Panc1 (cell line): ENCODE measurements at regions not wholly inside any gene's neighbourhood (a gene's known extent, or its start where the extent isn't known, plus 50 kb on each side); places are given as distances from the start of the nearest gene placed in this dataset.

ENCODE experiments used
- ATAC-seq: fragments of 200-7000 bp; cut with Tn5 transposase; 2 replicates; pipeline ENCODE4 v1.9.1; 2020; ENCODE audit warnings: mild to moderate bottlenecking, moderate library complexity
- BruUV-seq: library from RNA; stranded (reverse); fragments of 400-500 nt; replicated peaks from 2 replicates; lab custom pipeline; 2021; lab: Mats Ljungman, UMichigan
- CTCF ChIA-PET: fragments of 300-600 bp; sonication (Branson Sonifier 250); formaldehyde crosslinking; loops from one replicate; lab custom pipeline; 2022; ENCODE audit warnings: antibody characterized with exemption; lab: Charles Lee
- POLR2A ChIA-PET: fragments of 300-600 bp; sonication (Branson Sonifier 250); formaldehyde crosslinking; loops from one replicate; lab custom pipeline; 2022; ENCODE audit warnings: antibody characterized with exemption; lab: Charles Lee
- DNase-seq: peaks from one replicate; pipeline ENCODE4 v3.0.0-alpha.2; 2010; ENCODE audit warnings: low read depth, low spot score
- H3K27ac ChIP-seq: 2 replicates; pipeline ENCODE4 v1.5.1; 2011; ENCODE audit warnings: mild to moderate bottlenecking, low read length, inconsistent platforms
- H3K27me3 ChIP-seq: fragments of 200-500 bp; sonication (Bioruptor generic); 2 replicates; pipeline ENCODE4 v1.6.0; 2014; ENCODE audit warnings: low read length, inconsistent platforms; ENCODE audit not compliant: control insufficient read depth, insufficient read depth
- H3K36me3 ChIP-seq: fragments of 200-500 bp; sonication (Bioruptor generic); 2 replicates; pipeline ENCODE4 v1.5.1; 2014; ENCODE audit warnings: inconsistent platforms, mild to moderate bottlenecking, low read length, moderate library complexity; ENCODE audit not compliant: control insufficient read depth, insufficient read depth
- H3K4me1 ChIP-seq: 2 replicates; pipeline ENCODE4 v1.5.1; 2011; ENCODE audit warnings: inconsistent platforms, mild to moderate bottlenecking, low read length, moderate library complexity; ENCODE audit not compliant: control insufficient read depth, insufficient read depth
- H3K4me3 ChIP-seq, 2 experiments: 2 replicates each; pipeline ENCODE4 v1.5.1; 2011 to 2012; ENCODE audit warnings: low read depth in 2 of 2, low read length in 2 of 2, mild to moderate bottlenecking in 2 of 2, inconsistent platforms in 1 of 2, moderate library complexity in 1 of 2
- H3K9me3 ChIP-seq: fragments of 200-500 bp; sonication (Bioruptor generic); 2 replicates; pipeline ENCODE4 v1.5.1; 2014; ENCODE audit warnings: low read depth, mild to moderate bottlenecking, inconsistent platforms, low read length, moderate library complexity; ENCODE audit not compliant: control insufficient read depth, insufficient read depth
- CTCF ChIP-seq: fragments of 450-650 bp; IDR thresholded peaks from 2 replicates; pipeline ENCODE4 v1.5.1; 2017; ENCODE audit warnings: mild to moderate bottlenecking
- POLR2AphosphoS5 ChIP-seq: IDR thresholded peaks from 2 replicates; pipeline ENCODE4 v1.6.1; 2012; ENCODE audit warnings: mild to moderate bottlenecking, low read depth, low read length, moderate library complexity
- SIN3A ChIP-seq: IDR thresholded peaks from 2 replicates; pipeline ENCODE4 v1.6.1; 2012; ENCODE audit warnings: low read depth, mild to moderate bottlenecking, low read length, moderate library complexity, borderline replicate concordance; ENCODE audit not compliant: insufficient read depth
- TCF7L2 ChIP-seq: IDR thresholded peaks from 2 replicates; pipeline ENCODE4 v1.6.1; 2011; ENCODE audit warnings: mild to moderate bottlenecking, low read depth, low read length, inconsistent platforms
- in situ Hi-C: cut with HindIII; loops from 2 replicates; pipeline ENCODE4 v1.10.0; 2016; ENCODE audit warnings: low sequenced_read_pairs, low pct_unique_long_range_greater_than_20kb
- intact Hi-C: fragments of 100-400 bp; cut with micrococcal nuclease; formaldehyde crosslinking; loops from one replicate; pipeline ENCODE4 v1.10.0; 2022; ENCODE audit not compliant: unreplicated experiment
- TF ChIP-seq, protein P1 (sequence below), 2 experiments: IDR thresholded peaks; 2 replicates each; pipeline ENCODE4 v1.6.1; 2011 to 2012; ENCODE audit warnings: low read depth in 2 of 2, control low read depth in 1 of 2, low read length in 1 of 2, mild to moderate bottlenecking in 1 of 2, moderate library complexity in 1 of 2; ENCODE audit not compliant: insufficient read depth in 1 of 2

GRCh38 chr5:53418409-53418808, 62.0 kb upstream of the FST start:
- no peaks in the 10 kb centered on the region for H3K36me3 ChIP-seq
- no TSS peak for BruUV-seq
- no peaks in the 10 kb centered on the region for H3K9me3 ChIP-seq
- CTCF ChIA-PET, result no interaction called here
- DNase-seq (no peak), ATAC-seq (no peak)
- TF ChIP-seq TCF7L2 (no peak), POLR2AphosphoS5 (no peak), CTCF (no peak), SIN3A (no peak)
- TF ChIP-seq, protein P1, sequence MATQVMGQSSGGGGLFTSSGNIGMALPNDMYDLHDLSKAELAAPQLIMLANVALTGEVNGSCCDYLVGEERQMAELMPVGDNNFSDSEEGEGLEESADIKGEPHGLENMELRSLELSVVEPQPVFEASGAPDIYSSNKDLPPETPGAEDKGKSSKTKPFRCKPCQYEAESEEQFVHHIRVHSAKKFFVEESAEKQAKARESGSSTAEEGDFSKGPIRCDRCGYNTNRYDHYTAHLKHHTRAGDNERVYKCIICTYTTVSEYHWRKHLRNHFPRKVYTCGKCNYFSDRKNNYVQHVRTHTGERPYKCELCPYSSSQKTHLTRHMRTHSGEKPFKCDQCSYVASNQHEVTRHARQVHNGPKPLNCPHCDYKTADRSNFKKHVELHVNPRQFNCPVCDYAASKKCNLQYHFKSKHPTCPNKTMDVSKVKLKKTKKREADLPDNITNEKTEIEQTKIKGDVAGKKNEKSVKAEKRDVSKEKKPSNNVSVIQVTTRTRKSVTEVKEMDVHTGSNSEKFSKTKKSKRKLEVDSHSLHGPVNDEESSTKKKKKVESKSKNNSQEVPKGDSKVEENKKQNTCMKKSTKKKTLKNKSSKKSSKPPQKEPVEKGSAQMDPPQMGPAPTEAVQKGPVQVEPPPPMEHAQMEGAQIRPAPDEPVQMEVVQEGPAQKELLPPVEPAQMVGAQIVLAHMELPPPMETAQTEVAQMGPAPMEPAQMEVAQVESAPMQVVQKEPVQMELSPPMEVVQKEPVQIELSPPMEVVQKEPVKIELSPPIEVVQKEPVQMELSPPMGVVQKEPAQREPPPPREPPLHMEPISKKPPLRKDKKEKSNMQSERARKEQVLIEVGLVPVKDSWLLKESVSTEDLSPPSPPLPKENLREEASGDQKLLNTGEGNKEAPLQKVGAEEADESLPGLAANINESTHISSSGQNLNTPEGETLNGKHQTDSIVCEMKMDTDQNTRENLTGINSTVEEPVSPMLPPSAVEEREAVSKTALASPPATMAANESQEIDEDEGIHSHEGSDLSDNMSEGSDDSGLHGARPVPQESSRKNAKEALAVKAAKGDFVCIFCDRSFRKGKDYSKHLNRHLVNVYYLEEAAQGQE (IDR thresholded peaks at IDR 0.05; ENCODE audit: insufficient read depth in 1 of 2, low read depth in 2 of 2, low read length in 1 of 2), result no peak
- intact Hi-C loops, result no loop called here
- no peak overlapping the region for H3K27ac ChIP-seq
- no peak overlapping the region for H3K4me3 ChIP-seq
- in situ Hi-C loops, result no loop called here
- H3K4me1 ChIP-seq, result no peaks in the 10 kb centered on the region
- no peaks in the 10 kb centered on the region for H3K27me3 ChIP-seq
- POLR2A ChIA-PET, result no interaction called here

DNA sequence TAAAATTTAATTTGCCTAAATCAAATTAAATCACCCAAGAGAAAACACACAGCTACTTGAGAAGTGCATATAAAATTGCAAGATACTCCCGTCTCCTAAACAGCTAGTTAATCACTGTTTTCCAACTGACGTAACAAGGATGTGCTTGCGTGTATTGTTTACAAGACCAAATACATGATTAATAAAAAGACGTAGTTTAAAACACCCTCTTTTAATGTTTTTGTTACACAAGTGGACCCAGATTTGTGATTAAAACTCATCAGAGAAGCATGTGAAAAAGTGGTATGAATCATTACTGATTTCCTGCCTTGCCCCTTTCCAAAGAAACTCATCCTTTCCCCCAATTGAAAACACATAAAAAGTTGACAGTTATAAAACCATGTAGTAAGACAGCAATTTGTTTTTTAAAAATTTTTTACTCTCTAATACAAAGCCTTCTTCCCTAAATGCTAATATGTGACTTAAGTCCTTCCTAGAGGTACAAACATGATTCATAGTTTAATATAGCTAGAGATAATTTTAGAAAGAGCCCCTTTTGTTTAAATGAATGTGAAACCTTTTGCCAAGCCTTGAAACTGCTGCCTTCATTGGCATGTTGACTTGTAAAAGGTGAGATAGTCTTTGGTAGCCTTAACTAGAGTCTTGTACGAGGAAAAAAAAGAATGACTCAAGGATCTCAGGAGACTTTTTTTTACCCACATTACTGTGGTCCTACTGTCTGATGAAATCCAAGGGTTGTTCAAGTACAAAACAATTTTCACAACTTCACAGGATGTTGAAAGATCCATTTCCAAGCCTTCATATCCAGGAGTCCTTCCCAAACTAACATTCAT, 61.4 kb upstream of the FST start:
- no peak overlapping the region for H3K4me3 ChIP-seq
- H3K36me3 ChIP-seq, result no peaks in the 10 kb centered on the region
- TF ChIP-seq POLR2AphosphoS5 (no peak), CTCF (no peak), TCF7L2 (no peak)
- in situ Hi-C loops (no loop called here), intact Hi-C loops (no loop called here)
- no peaks in the 10 kb centered on the region for H3K4me1 ChIP-seq
- no peaks in the 10 kb centered on the region for H3K9me3 ChIP-seq
- DNase-seq, result no peak
- CTCF ChIA-PET, result no interaction called here
- no peaks in the 10 kb centered on the region for H3K27me3 ChIP-seq
- no peak overlapping the region for H3K27ac ChIP-seq
- BruUV-seq, result no TSS peak
- POLR2A ChIA-PET, result interaction anchor here (0.6 kb wide), 1 partner anchor 16 kb away, joined by 3 read pairs; no protein-coding TSS in a partner anchor
- no peak for ATAC-seq
